ENCODE measurements at regions not wholly inside any gene's neighbourhood (a gene's known extent, or its start where the extent isn't known, plus 50 kb on each side); places are given as distances from the start of the nearest gene placed in this dataset.
"Not testable (repeated sequence)": the region's sequence is repeated elsewhere in the genome, so short reads cannot be mapped to it uniquely, and the experiment has no call there.

DNA sequence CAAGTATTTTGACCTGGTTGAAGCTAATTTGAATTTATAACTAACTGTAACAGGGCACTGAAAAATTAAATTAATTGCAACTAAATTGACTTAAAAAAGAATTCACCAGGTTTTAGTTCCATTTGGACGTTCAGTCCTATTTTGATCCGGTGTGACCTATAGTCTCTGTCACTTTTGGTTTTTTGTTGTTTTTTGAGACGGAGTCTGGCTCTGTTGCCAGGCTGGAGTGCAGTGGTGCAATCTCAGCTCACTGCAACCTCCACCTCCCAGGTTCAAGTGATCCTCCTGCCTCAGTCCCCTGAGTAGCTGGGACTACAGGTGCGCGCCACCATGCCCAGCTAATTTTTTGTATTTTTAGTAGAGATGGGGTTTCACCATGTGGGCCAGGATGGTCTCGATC is 91.2 kb downstream of the GADD45G start:
- TF ChIP-seq, protein P1, sequence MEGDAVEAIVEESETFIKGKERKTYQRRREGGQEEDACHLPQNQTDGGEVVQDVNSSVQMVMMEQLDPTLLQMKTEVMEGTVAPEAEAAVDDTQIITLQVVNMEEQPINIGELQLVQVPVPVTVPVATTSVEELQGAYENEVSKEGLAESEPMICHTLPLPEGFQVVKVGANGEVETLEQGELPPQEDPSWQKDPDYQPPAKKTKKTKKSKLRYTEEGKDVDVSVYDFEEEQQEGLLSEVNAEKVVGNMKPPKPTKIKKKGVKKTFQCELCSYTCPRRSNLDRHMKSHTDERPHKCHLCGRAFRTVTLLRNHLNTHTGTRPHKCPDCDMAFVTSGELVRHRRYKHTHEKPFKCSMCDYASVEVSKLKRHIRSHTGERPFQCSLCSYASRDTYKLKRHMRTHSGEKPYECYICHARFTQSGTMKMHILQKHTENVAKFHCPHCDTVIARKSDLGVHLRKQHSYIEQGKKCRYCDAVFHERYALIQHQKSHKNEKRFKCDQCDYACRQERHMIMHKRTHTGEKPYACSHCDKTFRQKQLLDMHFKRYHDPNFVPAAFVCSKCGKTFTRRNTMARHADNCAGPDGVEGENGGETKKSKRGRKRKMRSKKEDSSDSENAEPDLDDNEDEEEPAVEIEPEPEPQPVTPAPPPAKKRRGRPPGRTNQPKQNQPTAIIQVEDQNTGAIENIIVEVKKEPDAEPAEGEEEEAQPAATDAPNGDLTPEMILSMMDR (conservative IDR thresholded peaks at IDR 0.05 in 1 of 2, IDR thresholded peaks at IDR 0.05 in 1 of 2; ENCODE audit: extremely low read depth in 1 of 2, insufficient read depth in 1 of 2, low read depth in 1 of 2, low read length in 2 of 2), result not testable (repeated sequence)
- not testable (repeated sequence) for TF ChIP-seq EZH2 (IDR thresholded peaks at IDR 0.05; ENCODE audit: borderline replicate concordance, low read length)

All from mammary epithelial cell (primary cell).